HG03095 (cell line): ENCODE measurements at regions not wholly inside any gene's neighbourhood (a gene's known extent, or its start where the extent isn't known, plus 50 kb on each side); places are given as distances from the start of the nearest gene placed in this dataset.

ENCODE experiments used
- ATAC-seq: cut with Tn5 transposase; IDR thresholded peaks from one replicate; pipeline ENCODE4 v1.9.1; 2021; ENCODE audit warnings: moderate library complexity; ENCODE audit not compliant: unreplicated experiment

DNA sequence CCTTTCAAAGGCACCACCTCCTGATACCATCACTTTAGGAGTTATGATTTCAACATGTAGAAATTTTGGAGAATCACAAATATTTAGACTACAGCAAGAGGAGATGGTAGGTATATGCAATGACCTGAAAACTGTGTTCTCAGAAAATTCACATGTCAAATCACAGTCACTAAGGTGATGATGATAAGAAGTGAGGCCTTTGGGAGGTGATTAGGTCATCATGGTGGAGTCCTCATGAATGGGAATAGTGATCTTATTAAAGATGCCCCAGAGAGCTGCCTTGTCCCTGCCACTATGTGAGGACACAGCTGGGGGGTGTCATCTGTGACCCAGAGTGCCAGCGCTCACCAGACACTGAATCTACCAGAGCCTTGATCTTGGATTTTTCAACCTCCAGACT is 513.5 kb upstream of the TUSC1 start:
- no peak for ATAC-seq

DNA sequence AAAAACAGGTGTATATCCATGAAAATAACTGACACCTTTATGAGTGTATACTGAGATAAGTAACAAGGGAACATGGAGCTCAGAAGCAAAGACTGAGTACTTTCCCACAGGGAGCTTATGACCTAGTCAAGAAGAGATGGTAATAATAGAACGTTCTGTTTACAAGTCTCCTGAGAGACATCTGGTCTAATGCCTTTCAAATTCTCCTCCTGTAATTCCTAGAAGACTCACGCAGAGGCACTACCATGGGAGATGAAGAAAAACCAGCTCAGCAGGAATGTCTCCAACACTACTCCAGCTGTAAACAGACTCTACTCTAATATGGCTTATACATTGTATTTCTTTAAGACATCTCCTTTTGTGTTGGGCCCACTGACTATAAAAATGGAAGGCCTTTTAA is 503.6 kb upstream of the TUSC1 start:
- ATAC-seq, result no peak

- no peak for ATAC-seq
Measured at GRCh38 chr9:26176628-26177027, 498.4 kb upstream of the TUSC1 start.

GRCh38 chr9:26175264-26175663 is 497.0 kb upstream of the TUSC1 start:
- ATAC-seq, result no peak

DNA sequence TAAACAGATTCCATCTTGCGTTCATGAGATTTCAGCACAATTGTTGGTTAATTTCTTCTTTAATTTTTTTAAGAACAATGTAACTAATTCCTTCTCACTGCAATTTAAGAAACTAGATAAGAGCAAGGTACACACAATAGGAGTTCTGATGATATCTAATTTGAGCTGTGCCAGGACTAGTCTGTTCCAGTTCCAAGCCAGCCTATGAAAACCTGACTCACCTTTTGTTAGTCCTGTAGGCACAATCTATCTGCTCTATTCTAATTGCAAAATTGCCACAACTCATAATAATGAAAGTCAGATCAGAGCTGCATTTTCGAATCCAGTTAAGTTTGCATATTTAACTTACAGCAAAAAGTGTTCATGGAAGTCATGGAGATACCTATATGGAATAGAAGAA is 494.1 kb upstream of the TUSC1 start:
- no peak for ATAC-seq

DNA sequence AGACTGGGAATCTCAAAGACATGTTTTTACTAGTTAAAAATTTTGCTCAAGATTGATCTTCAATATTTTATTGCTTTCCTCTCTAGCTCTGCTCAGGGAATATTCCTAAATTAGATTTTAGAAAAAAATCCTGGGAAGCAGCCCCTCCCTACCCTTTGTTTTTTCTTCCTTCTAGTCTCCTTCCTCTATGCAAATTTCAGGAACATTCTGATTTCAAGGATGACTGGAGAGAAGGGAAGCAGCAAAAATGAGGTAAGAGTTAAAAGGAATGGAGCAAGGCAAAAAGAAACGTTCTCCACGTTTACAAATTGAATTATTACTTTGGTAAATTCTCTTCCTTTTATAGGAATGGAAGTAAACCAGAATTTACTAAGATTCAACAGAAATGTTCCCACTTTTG is 493.4 kb upstream of the TUSC1 start:
- ATAC-seq, result no peak

- ATAC-seq, result no peak
Measured at GRCh38 chr9:26170190-26170589, 491.9 kb upstream of the TUSC1 start.

DNA sequence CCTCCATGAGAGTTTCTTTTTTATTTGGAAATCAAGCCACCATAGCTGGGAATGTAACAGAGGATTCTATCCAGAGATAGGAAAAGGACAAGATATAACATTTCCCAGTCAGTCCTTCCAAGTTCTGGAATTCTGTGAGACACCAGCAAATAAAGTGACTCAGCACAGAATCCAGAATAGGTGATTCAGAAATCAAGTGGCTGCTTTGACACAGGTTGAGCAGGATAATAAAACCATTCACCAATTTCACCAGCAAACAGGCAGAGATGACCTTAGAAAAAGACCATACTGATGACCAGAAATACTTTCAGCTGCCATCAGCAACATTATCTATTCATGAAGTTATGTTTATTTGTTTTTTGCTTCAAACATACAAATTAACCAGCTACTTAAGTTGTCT is 491.5 kb upstream of the TUSC1 start:
- ATAC-seq, result no peak

DNA sequence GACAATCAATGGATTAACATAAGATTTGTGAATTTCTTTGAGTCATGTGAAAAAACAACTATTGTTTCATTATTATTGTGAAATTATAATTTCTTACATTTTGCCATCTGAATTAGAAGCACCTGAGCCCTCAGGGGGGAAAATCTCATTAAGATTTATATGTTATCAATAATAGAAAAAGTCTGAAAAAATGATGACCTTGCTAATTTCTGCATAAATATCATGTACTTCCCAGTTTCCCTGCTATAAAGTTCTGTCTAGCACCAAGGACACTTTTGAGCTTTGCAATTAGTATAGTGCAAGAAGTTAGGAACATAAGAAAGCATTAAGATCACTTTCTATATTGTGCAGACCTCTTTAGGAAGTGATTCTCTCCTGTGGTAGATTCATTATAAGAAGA is 488.3 kb upstream of the TUSC1 start:
- no peak for ATAC-seq

- ATAC-seq, result no peak
Measured at GRCh38 chr9:26165426-26165825, 487.2 kb upstream of the TUSC1 start.

DNA sequence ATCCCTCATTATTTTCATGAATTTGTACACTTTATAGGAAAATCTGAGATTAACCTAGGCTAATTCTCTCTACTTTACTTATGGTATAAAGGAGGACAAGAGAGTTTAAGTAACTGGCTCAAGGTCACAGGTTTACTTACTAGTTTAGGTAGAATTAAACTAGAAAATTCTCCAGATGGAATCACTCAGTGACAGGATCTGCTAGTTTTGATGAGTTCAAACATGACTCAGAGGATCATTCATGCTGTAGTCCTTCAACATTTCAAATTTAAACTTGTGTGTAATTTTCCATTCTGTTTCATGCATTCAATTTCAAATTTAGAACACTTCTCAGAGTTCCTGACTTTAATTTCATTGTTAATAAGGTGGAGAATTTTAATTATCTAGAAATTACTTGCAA is 485.7 kb upstream of the TUSC1 start:
- ATAC-seq, result no peak

DNA sequence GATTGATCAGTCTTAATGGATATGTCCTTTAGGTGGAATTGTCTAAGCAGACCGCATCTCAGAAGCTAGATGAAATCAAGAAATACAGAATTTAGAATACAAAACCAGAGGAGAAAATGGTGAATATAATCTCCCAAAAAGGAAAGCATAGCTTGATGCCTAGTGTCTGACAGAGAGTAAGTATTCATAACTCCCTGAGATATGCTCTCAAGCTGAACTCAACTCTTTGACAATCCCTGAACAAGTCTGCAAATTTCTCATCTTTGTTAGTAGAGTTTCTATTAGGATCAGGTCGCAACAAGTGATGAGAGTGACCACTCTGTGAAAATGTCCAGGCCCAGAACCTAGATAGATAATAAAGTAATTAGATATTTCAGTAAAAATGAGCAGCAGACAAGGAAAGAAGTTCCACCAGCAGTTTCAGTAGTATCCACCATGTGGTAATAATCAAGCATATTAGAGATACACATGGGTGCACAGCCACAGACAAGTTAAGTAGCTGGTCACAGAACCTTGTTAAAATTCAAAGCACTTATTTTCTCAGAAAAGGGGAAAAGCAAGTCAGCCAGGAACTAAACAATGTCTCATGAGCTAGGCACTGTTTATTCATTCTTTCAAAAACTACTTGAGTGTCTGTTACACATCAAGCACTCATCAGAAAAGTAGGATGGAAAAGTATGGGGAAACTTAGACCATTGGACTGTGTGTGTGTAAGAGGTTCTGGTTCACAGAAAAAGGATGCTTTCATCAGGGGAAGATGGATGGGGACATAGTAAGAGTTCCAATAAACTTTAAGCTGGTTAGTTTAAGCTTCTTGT is 481.5 kb upstream of the TUSC1 start:
- ATAC-seq, result no peak

DNA sequence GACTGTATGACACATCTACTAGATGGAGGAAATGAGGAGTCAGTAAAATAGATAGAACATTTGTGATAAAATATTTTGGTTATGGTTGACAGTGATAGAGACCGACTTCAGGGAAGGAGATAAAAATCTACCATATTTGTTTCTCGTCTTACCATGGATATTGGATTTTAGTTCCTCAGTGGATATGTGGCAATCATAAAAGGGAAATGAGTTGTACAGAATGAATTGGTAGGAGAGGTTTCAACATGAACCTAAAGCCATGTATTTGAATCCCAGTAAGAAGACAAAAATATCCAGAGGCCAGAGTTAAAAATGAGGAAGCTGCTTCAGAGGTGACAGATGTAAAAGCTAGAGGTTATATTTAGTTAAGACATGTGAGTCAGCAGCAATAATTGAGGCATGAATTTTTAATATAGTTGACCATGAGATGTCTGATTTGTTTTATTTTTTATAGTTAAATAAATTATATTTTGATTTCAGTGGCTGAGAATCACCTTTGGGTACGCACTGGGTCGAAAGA is 480.4 kb upstream of the TUSC1 start:
- no peak for ATAC-seq

GRCh38 chr9:26157411-26157810 is 479.2 kb upstream of the TUSC1 start:
- ATAC-seq, result peak; percentile 82

DNA sequence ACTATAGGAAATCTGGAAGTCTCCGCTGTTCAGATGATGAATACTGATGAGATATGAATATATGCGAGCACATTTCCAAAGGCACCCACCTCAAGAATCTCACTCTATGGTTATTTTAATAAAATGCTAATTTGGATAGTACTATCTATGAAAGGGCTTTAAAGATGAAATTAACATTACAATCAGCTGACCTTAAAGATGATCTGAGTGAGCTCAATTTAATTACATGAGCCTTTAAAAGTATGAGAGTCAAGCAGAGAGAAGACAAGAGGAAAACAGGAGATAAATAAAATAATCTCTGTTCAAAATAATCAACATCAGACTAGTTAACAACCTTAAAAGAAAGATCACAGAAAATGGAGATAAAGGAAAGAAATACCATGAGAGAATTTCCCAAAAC is 474.1 kb upstream of the TUSC1 start:
- ATAC-seq, result no peak

- ATAC-seq, result no peak
Measured at GRCh38 chr9:26148128-26148527, 469.9 kb upstream of the TUSC1 start.

- no peak for ATAC-seq
Measured at GRCh38 chr9:26145938-26146337, 467.7 kb upstream of the TUSC1 start.

DNA sequence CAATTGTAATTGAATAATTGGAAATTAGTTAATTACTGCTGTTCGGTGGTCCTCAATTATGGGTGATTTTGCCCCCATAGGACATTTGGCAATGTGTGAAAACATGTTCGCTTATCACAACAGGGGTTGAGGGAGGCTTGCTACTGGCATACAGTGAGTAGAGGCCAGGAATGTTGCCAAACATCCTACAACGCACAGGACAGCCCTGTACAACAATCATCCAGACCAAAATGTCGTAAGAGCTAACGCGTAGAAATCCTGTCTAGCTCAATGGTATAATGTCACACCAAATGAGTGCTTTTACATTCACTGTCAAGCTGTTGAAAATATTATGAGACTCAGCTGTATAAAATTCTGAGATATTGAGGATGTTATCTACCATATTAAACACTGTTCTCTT is 464.4 kb upstream of the TUSC1 start:
- ATAC-seq, result no peak

GRCh38 chr9:26142201-26142600 is 464.0 kb upstream of the TUSC1 start:
- ATAC-seq, result no peak

GRCh38 chr9:26133537-26133936 is 455.3 kb upstream of the TUSC1 start:
- ATAC-seq, result no peak

DNA sequence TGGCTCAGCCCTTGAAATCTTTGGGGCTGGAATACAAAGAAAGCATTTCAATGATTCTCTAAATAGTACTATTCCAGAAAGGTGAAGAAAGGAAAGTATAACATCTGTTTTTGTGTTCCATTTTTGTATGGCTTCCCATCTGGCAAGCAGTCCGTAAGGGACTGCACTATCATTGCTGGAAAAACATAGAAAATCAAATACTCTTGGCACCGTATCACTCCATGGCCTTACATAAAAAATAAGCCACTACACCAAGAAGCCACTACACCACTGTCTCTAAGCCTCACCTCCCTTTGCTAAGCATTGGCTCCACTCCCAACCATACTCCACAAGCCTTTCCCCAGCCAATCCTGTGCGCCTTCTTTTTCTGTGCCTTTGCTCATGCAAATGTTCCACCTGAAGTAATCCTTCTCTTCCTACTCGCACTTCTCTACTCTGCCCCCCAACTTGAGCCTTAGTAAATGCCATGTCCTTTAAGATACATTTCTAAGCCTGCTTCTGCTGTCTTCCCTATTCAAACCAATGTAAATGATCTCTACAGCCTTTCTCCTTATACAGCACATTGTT is 454.6 kb upstream of the TUSC1 start:
- ATAC-seq, result no peak

DNA sequence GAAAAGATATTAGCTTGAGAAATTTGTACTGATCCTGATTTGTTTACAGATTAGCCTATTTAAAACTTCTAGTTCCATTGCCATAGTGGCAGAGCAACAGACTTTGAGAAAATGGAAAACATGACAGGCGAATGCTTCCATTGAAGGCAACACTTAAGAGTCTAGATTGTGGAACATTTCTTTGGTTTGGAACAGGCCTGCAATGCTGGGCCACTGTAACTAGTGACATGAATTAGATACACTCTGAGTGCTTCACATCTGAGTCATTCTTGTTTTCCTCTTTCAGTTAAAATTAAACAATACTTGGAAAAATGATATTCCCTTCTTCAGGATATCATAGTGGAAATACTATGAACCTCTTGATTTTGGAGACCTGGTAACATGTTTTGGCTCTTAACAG is 453.6 kb upstream of the TUSC1 start:
- no peak for ATAC-seq

GRCh38 chr9:26129217-26129616 is 451.0 kb upstream of the TUSC1 start:
- no peak for ATAC-seq
